Peyer's patch (tissue), 4 donors: ENCODE measurements at regions not wholly inside any gene's neighbourhood (a gene's known extent, or its start where the extent isn't known, plus 50 kb on each side); places are given as distances from the start of the nearest gene placed in this dataset.
"Not testable (repeated sequence)": the region's sequence is repeated elsewhere in the genome, so short reads cannot be mapped to it uniquely, and the experiment has no call there.

Source experiments
- POLR2A ChIP-seq, 2 donors: fragments of 450-650 bp; IDR thresholded peaks; one replicate each; pipeline ENCODE4 v1.5.1; 2017; ENCODE audit warnings: antibody characterized with exemption in 2 of 2, mild to moderate bottlenecking in 2 of 2, moderate library complexity in 2 of 2
- TF ChIP-seq, protein P1 (sequence below), 6 experiments: fragments of 450-650 bp in 4 of 6; fragments of 200-600 bp in 2 of 6; sonication (generic) in 1 of 6; IDR thresholded peaks; one replicate each; pipeline ENCODE4 v1.5.1; 2017 to 2019; ENCODE audit warnings: antibody characterized with exemption in 6 of 6, mild to moderate bottlenecking in 3 of 6, moderate library complexity in 1 of 6

- TF ChIP-seq POLR2A (IDR thresholded peaks at IDR 0.05) = not testable (repeated sequence)
- TF ChIP-seq, protein P1, sequence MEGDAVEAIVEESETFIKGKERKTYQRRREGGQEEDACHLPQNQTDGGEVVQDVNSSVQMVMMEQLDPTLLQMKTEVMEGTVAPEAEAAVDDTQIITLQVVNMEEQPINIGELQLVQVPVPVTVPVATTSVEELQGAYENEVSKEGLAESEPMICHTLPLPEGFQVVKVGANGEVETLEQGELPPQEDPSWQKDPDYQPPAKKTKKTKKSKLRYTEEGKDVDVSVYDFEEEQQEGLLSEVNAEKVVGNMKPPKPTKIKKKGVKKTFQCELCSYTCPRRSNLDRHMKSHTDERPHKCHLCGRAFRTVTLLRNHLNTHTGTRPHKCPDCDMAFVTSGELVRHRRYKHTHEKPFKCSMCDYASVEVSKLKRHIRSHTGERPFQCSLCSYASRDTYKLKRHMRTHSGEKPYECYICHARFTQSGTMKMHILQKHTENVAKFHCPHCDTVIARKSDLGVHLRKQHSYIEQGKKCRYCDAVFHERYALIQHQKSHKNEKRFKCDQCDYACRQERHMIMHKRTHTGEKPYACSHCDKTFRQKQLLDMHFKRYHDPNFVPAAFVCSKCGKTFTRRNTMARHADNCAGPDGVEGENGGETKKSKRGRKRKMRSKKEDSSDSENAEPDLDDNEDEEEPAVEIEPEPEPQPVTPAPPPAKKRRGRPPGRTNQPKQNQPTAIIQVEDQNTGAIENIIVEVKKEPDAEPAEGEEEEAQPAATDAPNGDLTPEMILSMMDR (IDR thresholded peaks at IDR 0.05) = not testable (repeated sequence)
Observed at GRCh38 chr7:83219231-83219630, 56.5 kb upstream of the PCLO start.
